H9 (cell line): ENCODE measurements at regions not wholly inside any gene's neighbourhood (a gene's known extent, or its start where the extent isn't known, plus 50 kb on each side); places are given as distances from the start of the nearest gene placed in this dataset.

Source experiments
- DNase-seq: peaks from one replicate; pipeline ENCODE4 v3.0.0-alpha.2; 2017
- H2AFZ ChIP-seq: one replicate; pipeline ENCODE4 v1.6.1; 2013; ENCODE audit warnings: mild to moderate bottlenecking, low read length, control low read depth, moderate library complexity
- H2AK5ac ChIP-seq: 2 replicates; pipeline ENCODE4 v1.6.1; 2013; ENCODE audit warnings: low read length, control low read depth, mixed read lengths; ENCODE audit not compliant: insufficient read length
- H2BK120ac ChIP-seq: one replicate; pipeline ENCODE4 v1.6.1; 2013; ENCODE audit warnings: low read depth, mild to moderate bottlenecking, low read length, control low read depth, inconsistent platforms; ENCODE audit not compliant: poor library complexity, severe bottlenecking
- H2BK12ac ChIP-seq: 2 replicates; pipeline ENCODE4 v1.6.1; 2013; ENCODE audit warnings: low read length, control low read depth, mixed read lengths, low read depth; ENCODE audit not compliant: insufficient read length
- H2BK15ac ChIP-seq: 2 replicates; pipeline ENCODE4 v1.6.1; 2013; ENCODE audit warnings: low read depth, low read length, control low read depth
- H2BK20ac ChIP-seq: one replicate; pipeline ENCODE4 v1.6.1; 2013; ENCODE audit warnings: low read depth, mild to moderate bottlenecking, low read length, control low read depth, inconsistent platforms; ENCODE audit not compliant: poor library complexity, severe bottlenecking
- H2BK5ac ChIP-seq: 2 replicates; pipeline ENCODE4 v1.6.1; 2013; ENCODE audit warnings: low read length, control low read depth, mixed read lengths; ENCODE audit not compliant: insufficient read length
- H3K14ac ChIP-seq: 2 replicates; pipeline ENCODE4 v1.6.1; 2013; ENCODE audit warnings: low read length, control low read depth; ENCODE audit not compliant: insufficient read depth
- H3K18ac ChIP-seq: 2 replicates; pipeline ENCODE4 v1.6.1; 2013; ENCODE audit warnings: low read depth, mild to moderate bottlenecking, mixed read lengths, low read length, control low read depth; ENCODE audit not compliant: insufficient read length
- H3K23ac ChIP-seq: 2 replicates; pipeline ENCODE4 v1.6.1; 2013; ENCODE audit warnings: low read length, control low read depth, mixed read lengths, low read depth; ENCODE audit not compliant: insufficient read length
- H3K23me2 ChIP-seq: 2 replicates; pipeline ENCODE4 v1.6.1; 2013; ENCODE audit warnings: low read depth, mild to moderate bottlenecking, mixed read lengths, low read length, control low read depth; ENCODE audit not compliant: insufficient read length, poor library complexity, severe bottlenecking
- H3K27ac ChIP-seq: 2 replicates; pipeline ENCODE4 v1.5.1; 2013; ENCODE audit warnings: low read length, control low read depth, mixed read lengths, low read depth; ENCODE audit not compliant: insufficient read length
- H3K27me3 ChIP-seq: 2 replicates; pipeline ENCODE4 v1.6.1; 2013; ENCODE audit warnings: low read length, control low read depth, inconsistent platforms; ENCODE audit not compliant: insufficient read depth
- H3K4ac ChIP-seq: 2 replicates; pipeline ENCODE4 v1.6.1; 2013; ENCODE audit warnings: low read depth, mild to moderate bottlenecking, control low read depth, inconsistent platforms, low read length, moderate library complexity
- H3K4me1 ChIP-seq: 2 replicates; pipeline ENCODE4 v1.6.1; 2013; ENCODE audit warnings: low read length, control low read depth, inconsistent platforms; ENCODE audit not compliant: insufficient read depth
- H3K4me2 ChIP-seq: 2 replicates; pipeline ENCODE4 v1.6.1; 2013; ENCODE audit warnings: low read length, control low read depth, mixed read lengths; ENCODE audit not compliant: insufficient read length, insufficient read depth
- H3K56ac ChIP-seq: 2 replicates; pipeline ENCODE4 v1.6.1; 2013; ENCODE audit warnings: low read depth, mild to moderate bottlenecking, mixed read lengths, low read length, control low read depth; ENCODE audit not compliant: insufficient read length
- H3K79me1 ChIP-seq: 2 replicates; pipeline ENCODE4 v1.6.1; 2013; ENCODE audit warnings: low read depth, mild to moderate bottlenecking, moderate library complexity, low read length, control low read depth, inconsistent platforms; ENCODE audit not compliant: insufficient read depth, poor library complexity, severe bottlenecking
- H3K79me2 ChIP-seq: 2 replicates; pipeline ENCODE4 v1.6.1; 2013; ENCODE audit warnings: low read length, control low read depth, inconsistent platforms; ENCODE audit not compliant: insufficient read depth
- H3K9ac ChIP-seq: 2 replicates; pipeline ENCODE4 v1.6.1; 2013; ENCODE audit warnings: low read length, control low read depth, mixed read lengths; ENCODE audit not compliant: insufficient read length; ENCODE audit errors: extremely low read depth
- H3K9me3 ChIP-seq: one replicate; pipeline ENCODE4 v1.6.1; 2013; ENCODE audit warnings: low read depth, low read length, inconsistent platforms; ENCODE audit not compliant: control insufficient read depth
- H3T11ph ChIP-seq: one replicate; pipeline ENCODE4 v1.6.1; 2013; ENCODE audit warnings: mild to moderate bottlenecking, low read length, control low read depth, inconsistent platforms
- H4K20me1 ChIP-seq: one replicate; pipeline ENCODE4 v1.6.1; 2013; ENCODE audit not compliant: control insufficient read depth, insufficient read length, insufficient read depth
- H4K5ac ChIP-seq: 2 replicates; pipeline ENCODE4 v1.6.1; 2013; ENCODE audit warnings: low read depth, mild to moderate bottlenecking, mixed read lengths, low read length, control low read depth; ENCODE audit not compliant: insufficient read length
- H4K8ac ChIP-seq: replicated peaks from 2 replicates; pipeline ENCODE4 v1.6.1; 2013; ENCODE audit warnings: low read length, control low read depth, mixed read lengths, low read depth; ENCODE audit not compliant: insufficient read length
- H4K91ac ChIP-seq: 2 replicates; pipeline ENCODE4 v1.6.1; 2013; ENCODE audit warnings: low read depth, mild to moderate bottlenecking, moderate library complexity, mixed read lengths, low read length, control low read depth; ENCODE audit not compliant: insufficient read length
- H3K27ac Mint-ChIP-seq, 3 experiments: 2 replicates in 2 of 3; 3 replicates in 1 of 3; pipeline ENCODE4 v1.8.0; 2020 to 2021; ENCODE audit warnings: mixed read lengths in 3 of 3, mild to moderate bottlenecking in 1 of 3, moderate library complexity in 1 of 3
- H3K27me3 Mint-ChIP-seq: 2 replicates; pipeline ENCODE4 v1.8.0; 2021; ENCODE audit warnings: low read depth, mild to moderate bottlenecking, moderate library complexity, mixed read lengths
- H3K36me3 Mint-ChIP-seq, 3 experiments: 2 replicates in 2 of 3; 3 replicates in 1 of 3; pipeline ENCODE4 v1.8.0; 2020 to 2021; ENCODE audit warnings: low read depth in 3 of 3, mixed read lengths in 3 of 3; ENCODE audit not compliant: insufficient read depth in 1 of 3
- H3K4me1 Mint-ChIP-seq, 2 experiments: 2 replicates each; pipeline ENCODE4 v1.8.0; 2020; ENCODE audit warnings: mixed read lengths in 2 of 2
- H3K4me3 Mint-ChIP-seq, 2 experiments: 2 replicates in 1 of 2; 3 replicates in 1 of 2; pipeline ENCODE4 v1.8.0; 2020 to 2021; ENCODE audit warnings: mild to moderate bottlenecking in 2 of 2, mixed read lengths in 2 of 2, moderate library complexity in 1 of 2
- H3K9me3 Mint-ChIP-seq, 2 experiments: 2 replicates in 1 of 2; 3 replicates in 1 of 2; pipeline ENCODE4 v1.8.0; 2020; ENCODE audit warnings: mild to moderate bottlenecking in 2 of 2, mixed read lengths in 2 of 2, moderate library complexity in 1 of 2
- CTCF ChIP-seq: fragments of 200-600 bp; sonication (generic); conservative IDR thresholded peaks from 3 replicates; pipeline ENCODE4 v1.8.0; 2021; ENCODE audit warnings: antibody characterized with exemption, mild to moderate bottlenecking
- WGBS: extraction: QIAGEN DNeasy Blood & Tissue Kit; methylation state at CpG from one replicate; pipeline ENCODE4 v1.1.7; 2013; ENCODE audit warnings: missing lambda C conversion rate, low lambda C conversion rate, mixed read lengths; ENCODE audit not compliant: insufficient read length; ENCODE audit errors: extremely low coverage; 5-methylcytosine and 5-hydroxymethylcytosine counted together

DNA sequence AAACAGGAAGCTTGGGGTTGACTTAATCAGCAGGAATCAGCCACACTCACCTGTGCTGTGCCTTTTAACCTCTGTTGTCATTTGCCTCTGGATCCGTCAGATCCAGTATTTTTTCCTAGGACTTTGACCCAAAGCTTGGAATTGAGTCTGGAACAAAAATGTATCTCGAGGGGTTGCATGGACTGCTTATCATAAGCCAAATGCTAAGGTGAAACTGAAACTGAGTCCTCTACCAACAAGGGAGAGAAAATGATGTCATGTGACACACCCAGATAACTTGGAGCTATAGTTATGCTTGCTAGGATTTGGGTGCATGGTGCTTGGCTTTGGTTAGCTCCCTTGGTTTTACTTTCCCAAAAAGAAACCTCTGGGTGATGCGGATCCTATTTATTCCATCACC is 2158.6 kb upstream of the PIK3C3 start:
- Histone ChIP-seq H3K14ac (no peak overlapping the region), H2BK12ac (no peak overlapping the region), H3K79me2 (peaks cover 11% of the 10 kb centered on the region; the same call in 1 of the 2 replicates), H2AK5ac (no peak overlapping the region), H3K4ac (no peak overlapping the region), H3K23me2 (no peaks in the 10 kb centered on the region), H3K27me3 (no peaks in the 10 kb centered on the region), H2BK15ac (no peak overlapping the region), H3K56ac (no peak overlapping the region), H2BK20ac (no peak overlapping the region), H2AFZ (no peak overlapping the region), H3K27ac (no peak overlapping the region), H3K79me1 (no peaks in the 10 kb centered on the region), H3K4me1 (peaks cover 7% of the 10 kb centered on the region; the same call in 1 of the 2 replicates), H2BK120ac (no peak overlapping the region), H3K9ac (no peak overlapping the region), H3K9me3 (peaks cover 4% of the 10 kb centered on the region), H3T11ph (no peak overlapping the region), H3K18ac (no peak overlapping the region), H4K5ac (no peak overlapping the region), H3K4me2 (no peak overlapping the region), H2BK5ac (no peak overlapping the region), H4K20me1 (no peaks in the 10 kb centered on the region), H4K91ac (no peak overlapping the region), H3K23ac (no peak overlapping the region), H4K8ac (no peak overlapping the region)
- Mint-ChIP-seq H3K27ac (no peak overlapping the region), H3K9me3 (peaks cover 0 to 6% of the 10 kb centered on the region in 2 experiments; a peak in 3 of 5 replicates), H3K4me3 (no peak overlapping the region), H3K27me3 (no peaks in the 10 kb centered on the region), H3K36me3 (0 out of 7 replicates have a peak, but pooled peaks cover 0 to 1% (median under 1%) of the 10 kb centered on the region in 3 experiments), H3K4me1 (peaks cover 27 to 34% of the 10 kb centered on the region in 2 experiments)
- DNase-seq: no peak
- WGBS: no CpG with 5 or more reads among the region's 3 CpGs
- no peak for TF ChIP-seq CTCF
